ENCODE measurements at regions not wholly inside any gene's neighbourhood (a gene's known extent, or its start where the extent isn't known, plus 50 kb on each side); places are given as distances from the start of the nearest gene placed in this dataset.

DNA sequence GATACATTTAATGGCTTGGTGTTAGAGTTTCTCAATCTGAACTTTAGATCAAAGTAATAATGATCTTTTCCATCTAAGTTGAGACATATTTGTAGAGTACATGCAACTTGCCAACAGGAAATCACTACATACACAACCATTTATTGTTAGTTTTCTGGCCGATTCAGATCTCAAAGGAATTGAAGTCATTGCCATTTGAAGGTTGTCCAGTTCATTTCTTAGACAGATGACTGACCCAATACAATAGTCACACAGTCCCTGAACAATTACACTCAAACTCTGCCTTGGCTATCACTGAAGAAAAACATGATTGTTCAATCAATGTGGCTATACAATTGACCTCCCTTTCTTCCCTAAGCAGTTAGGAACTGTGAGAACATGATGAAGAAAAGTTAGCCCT is 753.2 kb upstream of the RIOK2 start:
- no peak overlapping the region for H3K4me2 ChIP-seq (ENCODE audit: low read length)
- no peak overlapping the region for H4K12ac ChIP-seq (ENCODE audit: low read depth, low read length)
- no peaks in the 10 kb centered on the region for H3K9me3 ChIP-seq (ENCODE audit: insufficient read depth, low read depth, low read length)
- no peak overlapping the region for H2BK120ac ChIP-seq (ENCODE audit: insufficient read depth, low read length, poor library complexity)
- peaks cover 0 to 9% of the 10 kb centered on the region in 2 experiments for H3K4me1 ChIP-seq (ENCODE audit: control insufficient read depth in 1 of 2, insufficient read depth in 2 of 2, low read length in 2 of 2)
- H3K79me2 ChIP-seq (ENCODE audit: control insufficient read depth, insufficient read depth, low read length, poor library complexity): no peaks in the 10 kb centered on the region
- no peak overlapping the region for H3K4ac ChIP-seq (ENCODE audit: low read depth, low read length)
- WGBS (ENCODE audit: extremely low coverage, insufficient coverage, insufficient read length): no CpG with 5 or more reads among the region's 1 CpG
- H3K23ac ChIP-seq (ENCODE audit: low read length): no peak overlapping the region
- no peaks in the 10 kb centered on the region for H3K79me1 ChIP-seq (ENCODE audit: low read length)
- no peak overlapping the region for H2BK5ac ChIP-seq (ENCODE audit: low read depth, low read length, poor library complexity)
- no peak overlapping the region for H3K18ac ChIP-seq (ENCODE audit: low read length)
- no peaks in the 10 kb centered on the region for H3K36me3 ChIP-seq (ENCODE audit: control insufficient read depth in 1 of 2, insufficient read depth in 2 of 2, low read length in 2 of 2)
- no peak overlapping the region for H4K8ac ChIP-seq (ENCODE audit: low read depth, low read length)
- no peak overlapping the region for H2AK5ac ChIP-seq (ENCODE audit: low read length)
- no peak overlapping the region for H2AFZ ChIP-seq (ENCODE audit: insufficient read depth, low read length, poor library complexity)
- H3K27me3 ChIP-seq (ENCODE audit: insufficient read depth, low read length): no peaks in the 10 kb centered on the region
- no peak overlapping the region for H3K4me3 ChIP-seq (ENCODE audit: low read depth, low read length)
- DNase-seq: no peak
- no peak overlapping the region for H2BK12ac ChIP-seq (ENCODE audit: low read length)
- no peak overlapping the region for H3K27ac ChIP-seq (ENCODE audit: low read depth, low read length)
- no peak overlapping the region for H3K9ac ChIP-seq (ENCODE audit: low read length)
- no peak overlapping the region for H3K14ac ChIP-seq (ENCODE audit: low read length)
- no peak overlapping the region for H4K91ac ChIP-seq (ENCODE audit: low read depth, low read length)

DNA sequence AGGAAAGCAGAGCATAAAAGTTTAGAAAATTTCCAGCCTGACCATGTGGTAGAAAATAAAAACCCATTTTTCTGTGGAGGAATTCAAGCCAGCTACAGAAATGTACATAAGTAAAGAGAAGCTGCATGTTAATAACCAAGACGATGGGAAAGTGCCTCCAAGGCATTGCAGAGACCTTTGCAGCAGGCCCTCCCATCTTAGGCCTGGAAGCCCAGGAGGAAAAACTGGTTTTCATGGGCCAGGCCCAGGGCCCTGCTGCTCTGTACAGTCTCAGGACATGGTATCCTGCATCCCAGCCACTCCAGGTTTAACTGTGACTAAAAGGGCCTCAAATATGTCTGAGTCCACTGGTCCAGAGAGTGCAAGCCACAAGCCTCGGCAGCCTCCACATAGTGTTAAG is 754.8 kb upstream of the RIOK2 start:
- no peak overlapping the region for H3K27ac ChIP-seq (ENCODE audit: low read depth, low read length)
- H4K91ac ChIP-seq (ENCODE audit: low read depth, low read length): no peak overlapping the region
- H2BK120ac ChIP-seq (ENCODE audit: insufficient read depth, low read length, poor library complexity): no peak overlapping the region
- H3K79me1 ChIP-seq (ENCODE audit: low read length): no peaks in the 10 kb centered on the region
- H3K4me3 ChIP-seq (ENCODE audit: low read depth, low read length): no peak overlapping the region
- no peaks in the 10 kb centered on the region for H3K9me3 ChIP-seq (ENCODE audit: insufficient read depth, low read depth, low read length)
- H2BK12ac ChIP-seq (ENCODE audit: low read length): no peak overlapping the region
- H3K4me2 ChIP-seq (ENCODE audit: low read length): no peak overlapping the region
- H2AK5ac ChIP-seq (ENCODE audit: low read length): no peak overlapping the region
- no peak overlapping the region for H3K9ac ChIP-seq (ENCODE audit: low read length)
- peaks cover 0 to 9% of the 10 kb centered on the region in 2 experiments for H3K4me1 ChIP-seq (ENCODE audit: control insufficient read depth in 1 of 2, insufficient read depth in 2 of 2, low read length in 2 of 2)
- H2AFZ ChIP-seq (ENCODE audit: insufficient read depth, low read length, poor library complexity): no peak overlapping the region
- H3K23ac ChIP-seq (ENCODE audit: low read length): no peak overlapping the region
- no peak overlapping the region for H4K12ac ChIP-seq (ENCODE audit: low read depth, low read length)
- no peak overlapping the region for H3K4ac ChIP-seq (ENCODE audit: low read depth, low read length)
- H4K8ac ChIP-seq (ENCODE audit: low read depth, low read length): no peak overlapping the region
- no CpG with 5 or more reads among the region's 2 CpGs for WGBS (ENCODE audit: extremely low coverage, insufficient coverage, insufficient read length)
- no peak for DNase-seq
- no peaks in the 10 kb centered on the region for H3K79me2 ChIP-seq (ENCODE audit: control insufficient read depth, insufficient read depth, low read length, poor library complexity)
- no peak overlapping the region for H3K14ac ChIP-seq (ENCODE audit: low read length)
- no peak overlapping the region for H2BK5ac ChIP-seq (ENCODE audit: low read depth, low read length, poor library complexity)
- no peak overlapping the region for H3K18ac ChIP-seq (ENCODE audit: low read length)
- H3K36me3 ChIP-seq (ENCODE audit: control insufficient read depth in 1 of 2, insufficient read depth in 2 of 2, low read length in 2 of 2): no peaks in the 10 kb centered on the region
- no peaks in the 10 kb centered on the region for H3K27me3 ChIP-seq (ENCODE audit: insufficient read depth, low read length)

DNA sequence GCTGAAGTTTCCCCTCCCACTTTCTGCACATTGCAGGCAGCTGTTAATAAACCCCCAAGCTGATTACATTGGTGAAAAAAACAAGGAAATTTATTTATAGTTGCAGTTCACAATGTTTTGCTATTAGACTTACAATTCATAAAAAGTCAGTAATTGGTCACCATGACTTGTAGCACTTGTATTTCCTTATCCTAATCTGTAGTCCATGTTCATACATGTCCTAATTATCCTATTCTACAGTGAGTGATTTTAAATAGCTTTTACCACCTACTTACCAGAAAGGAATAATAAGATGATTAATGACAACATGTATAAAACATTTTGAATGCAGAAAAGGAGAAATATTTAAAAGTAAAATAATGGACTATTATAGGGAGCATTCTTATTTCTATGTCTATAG is 760.0 kb upstream of the RIOK2 start:
- Histone ChIP-seq H3K27me3 (ENCODE audit: insufficient read depth, low read length) (no peaks in the 10 kb centered on the region), H3K9ac (ENCODE audit: low read length) (no peak overlapping the region), H4K8ac (ENCODE audit: low read depth, low read length) (no peak overlapping the region)

DNA sequence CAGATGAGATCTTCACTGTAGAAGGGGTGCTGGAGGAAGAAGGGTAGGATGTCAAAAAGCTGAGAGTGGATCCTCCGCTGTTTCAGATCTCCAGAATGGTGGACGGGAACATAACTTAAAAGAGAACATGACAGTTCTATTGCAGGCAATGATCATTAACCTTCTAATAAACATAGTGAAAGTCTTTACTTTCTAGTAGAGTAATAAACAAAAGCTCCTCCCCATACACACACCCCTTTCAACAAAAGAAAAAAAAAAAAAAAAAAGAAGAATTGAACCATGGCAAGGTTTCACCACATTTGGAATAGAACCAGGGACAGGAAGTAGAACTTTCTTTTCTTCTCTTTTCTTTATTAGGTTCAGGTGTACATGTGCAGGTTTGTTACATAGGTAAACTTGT is 768.1 kb upstream of the RIOK2 start:
- H3K18ac ChIP-seq (ENCODE audit: low read length): no peak overlapping the region

More for the DNA sequence above, 760.0 kb upstream of the RIOK2 start:
- H2BK5ac ChIP-seq (ENCODE audit: low read depth, low read length, poor library complexity): no peak overlapping the region
- no peaks in the 10 kb centered on the region for H3K9me3 ChIP-seq (ENCODE audit: insufficient read depth, low read depth, low read length)
- H3K14ac ChIP-seq (ENCODE audit: low read length): no peak overlapping the region
- H3K27ac ChIP-seq (ENCODE audit: low read depth, low read length): no peak overlapping the region
- no peak overlapping the region for H2BK12ac ChIP-seq (ENCODE audit: low read length)
- peaks cover 0 to 4% of the 10 kb centered on the region in 2 experiments for H3K4me1 ChIP-seq (ENCODE audit: control insufficient read depth in 1 of 2, insufficient read depth in 2 of 2, low read length in 2 of 2)
- H2BK120ac ChIP-seq (ENCODE audit: insufficient read depth, low read length, poor library complexity): no peak overlapping the region
- H3K18ac ChIP-seq (ENCODE audit: low read length): no peak overlapping the region
- no peak overlapping the region for H2AFZ ChIP-seq (ENCODE audit: insufficient read depth, low read length, poor library complexity)
- H4K12ac ChIP-seq (ENCODE audit: low read depth, low read length): no peak overlapping the region
- H3K23ac ChIP-seq (ENCODE audit: low read length): no peak overlapping the region
- no peaks in the 10 kb centered on the region for H3K36me3 ChIP-seq (ENCODE audit: control insufficient read depth in 1 of 2, insufficient read depth in 2 of 2, low read length in 2 of 2)
- no peak overlapping the region for H3K4ac ChIP-seq (ENCODE audit: low read depth, low read length)
- DNase-seq: no peak
- no peak overlapping the region for H3K4me3 ChIP-seq (ENCODE audit: low read depth, low read length)
- H4K91ac ChIP-seq (ENCODE audit: low read depth, low read length): no peak overlapping the region
- no peaks in the 10 kb centered on the region for H3K79me1 ChIP-seq (ENCODE audit: low read length)
- H3K79me2 ChIP-seq (ENCODE audit: control insufficient read depth, insufficient read depth, low read length, poor library complexity): no peaks in the 10 kb centered on the region
- H3K4me2 ChIP-seq (ENCODE audit: low read length): no peak overlapping the region
- no peak overlapping the region for H2AK5ac ChIP-seq (ENCODE audit: low read length)

More for the DNA sequence above, 768.1 kb upstream of the RIOK2 start:
- Histone ChIP-seq H2BK12ac (ENCODE audit: low read length) (no peak overlapping the region), H3K4me2 (ENCODE audit: low read length) (no peak overlapping the region), H3K4ac (ENCODE audit: low read depth, low read length) (no peak overlapping the region), H3K79me2 (ENCODE audit: control insufficient read depth, insufficient read depth, low read length, poor library complexity) (no peaks in the 10 kb centered on the region), H2AFZ (ENCODE audit: insufficient read depth, low read length, poor library complexity) (no peak overlapping the region), H3K27me3 (ENCODE audit: insufficient read depth, low read length) (no peaks in the 10 kb centered on the region), H3K14ac (ENCODE audit: low read length) (no peak overlapping the region), H2BK5ac (ENCODE audit: low read depth, low read length, poor library complexity) (no peak overlapping the region), H4K12ac (ENCODE audit: low read depth, low read length) (no peak overlapping the region), H2BK120ac (ENCODE audit: insufficient read depth, low read length, poor library complexity) (no peak overlapping the region), H3K79me1 (ENCODE audit: low read length) (no peaks in the 10 kb centered on the region), H3K27ac (ENCODE audit: low read depth, low read length) (no peak overlapping the region), H3K4me1 (ENCODE audit: control insufficient read depth in 1 of 2, insufficient read depth in 2 of 2, low read length in 2 of 2) (no peaks in the 10 kb centered on the region), H3K23ac (ENCODE audit: low read length) (no peak overlapping the region), H3K36me3 (ENCODE audit: control insufficient read depth in 1 of 2, insufficient read depth in 2 of 2, low read length in 2 of 2) (no peaks in the 10 kb centered on the region), H3K9me3 (ENCODE audit: insufficient read depth, low read depth, low read length) (peaks cover 2% of the 10 kb centered on the region), H3K9ac (ENCODE audit: low read length) (no peak overlapping the region), H4K8ac (ENCODE audit: low read depth, low read length) (no peak overlapping the region), H3K4me3 (ENCODE audit: low read depth, low read length) (no peak overlapping the region), H2AK5ac (ENCODE audit: low read length) (no peak overlapping the region), H4K91ac (ENCODE audit: low read depth, low read length) (no peak overlapping the region)
- DNase-seq: no peak
- WGBS (ENCODE audit: extremely low coverage, insufficient coverage, insufficient read length): no CpG with 5 or more reads among the region's 2 CpGs
